H1 (cell line): ENCODE measurements at regions not wholly inside any gene's neighbourhood (a gene's known extent, or its start where the extent isn't known, plus 50 kb on each side); places are given as distances from the start of the nearest gene placed in this dataset.

ENCODE experiments used
- CTCF ChIA-PET: fragments of 300-600 bp; sonication (Branson Sonifier 250); formaldehyde crosslinking; loops from one replicate; lab custom pipeline; 2021; ENCODE audit not compliant: partially characterized antibody; lab: Charles Lee
- POLR2A ChIA-PET: fragments of 300-600 bp; sonication (Branson Sonifier 250); formaldehyde crosslinking; loops from one replicate; lab custom pipeline; 2021; ENCODE audit warnings: inconsistent platforms; ENCODE audit not compliant: partially characterized antibody; lab: Charles Lee
- DNase-seq, 2 experiments: peaks; one replicate each; pipeline versions ENCODE4 v3.0.0 to v3.0.0-alpha.2; 2010 to 2022; ENCODE audit warnings: low spot score in 2 of 2, low read depth in 1 of 2, mixed read lengths in 1 of 2
- FAIRE-seq: peaks from 2 replicates; lab custom pipeline; 2011; peaks lifted over from hg19 to GRCh38; lab: Jason Lieb, UNC
- H2AFZ ChIP-seq: 2 replicates; pipeline ENCODE4 v1.8.1; 2012; ENCODE audit warnings: low read length, inconsistent platforms
- H2AK5ac ChIP-seq: 2 replicates; pipeline ENCODE4 v1.6.1; 2013; ENCODE audit warnings: low read depth, low read length
- H2BK120ac ChIP-seq: replicated peaks from 2 replicates; pipeline ENCODE3; 2013; ENCODE audit warnings: low read depth, low read length, inconsistent platforms
- H2BK12ac ChIP-seq: 2 replicates; pipeline ENCODE4 v1.6.1; 2013; ENCODE audit warnings: low read depth, low read length
- H2BK15ac ChIP-seq: 2 replicates; pipeline ENCODE4 v1.6.1; 2013; ENCODE audit warnings: low read length
- H2BK20ac ChIP-seq: 2 replicates; pipeline ENCODE4 v1.6.1; 2013; ENCODE audit warnings: low read length
- H2BK5ac ChIP-seq: 2 replicates; pipeline ENCODE4 v1.6.1; 2013; ENCODE audit warnings: low read depth, low read length
- H3K14ac ChIP-seq: 2 replicates; pipeline ENCODE4 v1.6.1; 2013; ENCODE audit warnings: inconsistent platforms; ENCODE audit not compliant: insufficient read length
- H3K18ac ChIP-seq: 2 replicates; pipeline ENCODE4 v1.6.1; 2013; ENCODE audit warnings: low read length; ENCODE audit errors: extremely low read depth
- H3K23ac ChIP-seq: 2 replicates; pipeline ENCODE4 v1.6.1; 2013; ENCODE audit warnings: inconsistent platforms; ENCODE audit not compliant: insufficient read length
- H3K23me2 ChIP-seq: 2 replicates; pipeline ENCODE4 v1.6.1; 2013; ENCODE audit warnings: low read depth, low read length
- H3K27ac ChIP-seq: 2 replicates; pipeline ENCODE4 v1.6.1; 2011; ENCODE audit warnings: low read depth, low read length, inconsistent platforms
- H3K27me3 ChIP-seq, 4 experiments: replicated peaks in 1 of 4; 1 replicate in 1 of 4; 2 replicates in 3 of 4; pipeline versions ENCODE4 v1.6.1 to v1.8.1; 2011 to 2013; ENCODE audit warnings: low read length in 3 of 4, mild to moderate bottlenecking in 3 of 4, inconsistent platforms in 2 of 4, mixed read lengths in 2 of 4, moderate library complexity in 1 of 4; ENCODE audit not compliant: control insufficient read depth in 3 of 4, insufficient read depth in 3 of 4; ENCODE audit errors: extremely low read depth in 1 of 4
- H3K36me3 ChIP-seq, 4 experiments: 2 replicates each; pipeline versions ENCODE4 v1.6.1 to v1.8.1; 2011 to 2013; ENCODE audit warnings: mild to moderate bottlenecking in 4 of 4, low read length in 3 of 4, moderate library complexity in 2 of 4, control low read depth in 1 of 4, inconsistent platforms in 1 of 4; ENCODE audit not compliant: insufficient read depth in 4 of 4, control insufficient read depth in 2 of 4
- H3K4ac ChIP-seq: replicated peaks from 2 replicates; pipeline ENCODE3; 2013; ENCODE audit warnings: low read length, low read depth, mixed read lengths, inconsistent platforms; ENCODE audit not compliant: insufficient read length
- H3K4me1 ChIP-seq, 4 experiments: replicated peaks in 1 of 4; 1 replicate in 1 of 4; 2 replicates in 3 of 4; pipeline versions ENCODE4 v1.6.1 to v1.8.1; 2011 to 2013; ENCODE audit warnings: low read length in 3 of 4, inconsistent platforms in 2 of 4, mixed read lengths in 1 of 4; ENCODE audit not compliant: insufficient read depth in 4 of 4, control insufficient read depth in 3 of 4
- H3K4me2 ChIP-seq, 2 experiments: 2 replicates each; pipeline versions ENCODE4 v1.6.1 to v1.8.1; 2011 to 2013; ENCODE audit warnings: low read depth in 2 of 2, low read length in 2 of 2, control low read depth in 1 of 2, inconsistent platforms in 1 of 2, mild to moderate bottlenecking in 1 of 2; ENCODE audit not compliant: insufficient read depth in 1 of 2
- H3K4me3 ChIP-seq, 4 experiments: fragments of 200-600, 300-600 bp in 1 of 4; sonication (generic), shearing (Covaris generic), sonication (Bioruptor Twin) in 1 of 4; 2 replicates each; pipeline versions ENCODE4 v1.5.1 to v1.8.1; 2011 to 2016; ENCODE audit warnings: low read length in 4 of 4, low read depth in 3 of 4, control low read depth in 2 of 4, inconsistent platforms in 2 of 4, mild to moderate bottlenecking in 2 of 4, mixed read lengths in 1 of 4, moderate library complexity in 1 of 4; ENCODE audit not compliant: insufficient read depth in 2 of 4; ENCODE audit errors: extremely low read depth in 1 of 4
- H3K56ac ChIP-seq: replicated peaks from 2 replicates; pipeline ENCODE3; 2013; ENCODE audit warnings: low read depth, mild to moderate bottlenecking, mixed read lengths, low read length, inconsistent platforms; ENCODE audit not compliant: insufficient read length
- H3K79me1 ChIP-seq: 2 replicates; pipeline ENCODE4 v1.6.1; 2013; ENCODE audit warnings: low read depth, low read length, control low read depth
- H3K79me2 ChIP-seq, 2 experiments: 2 replicates each; pipeline versions ENCODE4 v1.6.1 to v1.8.1; 2012 to 2013; ENCODE audit warnings: low read length in 2 of 2, mild to moderate bottlenecking in 2 of 2, inconsistent platforms in 1 of 2; ENCODE audit not compliant: insufficient read depth in 2 of 2, control insufficient read depth in 1 of 2
- H3K9ac ChIP-seq, 4 experiments: replicated peaks in 1 of 4; 1 replicate in 1 of 4; 2 replicates in 3 of 4; pipeline versions ENCODE4 v1.6.1 to v1.8.1; 2011 to 2013; ENCODE audit warnings: low read depth in 3 of 4, low read length in 3 of 4, control low read depth in 2 of 4, mild to moderate bottlenecking in 2 of 4, moderate library complexity in 2 of 4, inconsistent platforms in 1 of 4; ENCODE audit errors: extremely low read depth in 1 of 4
- H3K9me3 ChIP-seq, 2 experiments: 2 replicates each; pipeline versions ENCODE4 v1.6.1 to v1.8.1; 2012 to 2013; ENCODE audit warnings: mild to moderate bottlenecking in 2 of 2, moderate library complexity in 2 of 2, control low read depth in 1 of 2, inconsistent platforms in 1 of 2, low read depth in 1 of 2, low read length in 1 of 2, mixed read lengths in 1 of 2; ENCODE audit not compliant: insufficient read depth in 2 of 2
- H4K20me1 ChIP-seq, 2 experiments: replicated peaks in 1 of 2; 2 replicates each; pipeline versions ENCODE3 to v1.8.1; 2011 to 2013; ENCODE audit warnings: inconsistent platforms in 2 of 2, low read length in 2 of 2, mild to moderate bottlenecking in 1 of 2; ENCODE audit not compliant: insufficient read depth in 2 of 2, control insufficient read depth in 1 of 2
- H4K5ac ChIP-seq: 2 replicates; pipeline ENCODE4 v1.6.1; 2013; ENCODE audit warnings: low read length, low read depth, mixed read lengths, inconsistent platforms; ENCODE audit not compliant: insufficient read length
- H4K8ac ChIP-seq: 2 replicates; pipeline ENCODE4 v1.8.0; 2013; ENCODE audit warnings: mild to moderate bottlenecking, moderate library complexity, low read length, inconsistent platforms; ENCODE audit not compliant: insufficient read depth; ENCODE audit errors: extremely low read depth
- H4K91ac ChIP-seq: replicated peaks from 2 replicates; pipeline ENCODE3; 2013; ENCODE audit warnings: low read length, mixed read lengths, inconsistent platforms; ENCODE audit not compliant: insufficient read length
- ASH2L ChIP-seq: fragments of 200-600, 300-600 bp; sonication (generic); IDR thresholded peaks from one replicate; pipeline ENCODE4 v1.7.1; 2017; ENCODE audit warnings: low read length
- GABPA ChIP-seq: IDR thresholded peaks from 2 replicates; pipeline ENCODE4 v1.6.1; 2011; ENCODE audit warnings: mild to moderate bottlenecking, low read length, moderate library complexity, borderline replicate concordance; ENCODE audit not compliant: insufficient read depth
- NANOG ChIP-seq: IDR thresholded peaks from 2 replicates; pipeline ENCODE4 v1.6.1; 2011; ENCODE audit warnings: low read length, low read depth, mild to moderate bottlenecking, inconsistent platforms; ENCODE audit not compliant: insufficient read depth, poor library complexity, severe bottlenecking
- RAD21 ChIP-seq, 2 experiments: IDR thresholded peaks in 1 of 2; conservative IDR thresholded peaks in 1 of 2; 2 replicates each; pipeline ENCODE4 v1.6.1; 2011; ENCODE audit warnings: low read depth in 2 of 2, low read length in 2 of 2, improper control_type of control experiment in 1 of 2, inconsistent platforms in 1 of 2, mild to moderate bottlenecking in 1 of 2, moderate library complexity in 1 of 2
- SP1 ChIP-seq: IDR thresholded peaks from 2 replicates; pipeline ENCODE4 v1.6.1; 2011; ENCODE audit warnings: low read depth, low read length
- SP4 ChIP-seq: IDR thresholded peaks from 2 replicates; pipeline ENCODE4 v1.6.1; 2012; ENCODE audit warnings: low read length, inconsistent platforms
- TAF7 ChIP-seq: optimal IDR thresholded peaks from 2 replicates; pipeline ENCODE3; 2011; ENCODE audit warnings: low read depth, mild to moderate bottlenecking, inconsistent platforms, low read length, moderate library complexity, borderline replicate concordance
- TBP ChIP-seq: IDR thresholded peaks from 2 replicates; pipeline ENCODE4 v1.6.1; 2011; ENCODE audit warnings: low read depth, low read length, improper control_type of control experiment
- WGBS, 2 experiments: shearing (Covaris generic) in 1 of 2; methylation state at CpG; one replicate each; pipeline versions ENCODE4 v1.1.6 to v1.1.7; 2013 to 2015; ENCODE audit warnings: low lambda C conversion rate in 2 of 2, mixed read lengths in 2 of 2, inconsistent platforms in 1 of 2, low coverage in 1 of 2, missing lambda C conversion rate in 1 of 2; ENCODE audit not compliant: insufficient replicate concordance in 2 of 2, insufficient coverage in 1 of 2, insufficient read length in 1 of 2; ENCODE audit errors: extremely low coverage in 1 of 2, missing lambda C conversion rate in 1 of 2; 5-methylcytosine and 5-hydroxymethylcytosine counted together

DNA sequence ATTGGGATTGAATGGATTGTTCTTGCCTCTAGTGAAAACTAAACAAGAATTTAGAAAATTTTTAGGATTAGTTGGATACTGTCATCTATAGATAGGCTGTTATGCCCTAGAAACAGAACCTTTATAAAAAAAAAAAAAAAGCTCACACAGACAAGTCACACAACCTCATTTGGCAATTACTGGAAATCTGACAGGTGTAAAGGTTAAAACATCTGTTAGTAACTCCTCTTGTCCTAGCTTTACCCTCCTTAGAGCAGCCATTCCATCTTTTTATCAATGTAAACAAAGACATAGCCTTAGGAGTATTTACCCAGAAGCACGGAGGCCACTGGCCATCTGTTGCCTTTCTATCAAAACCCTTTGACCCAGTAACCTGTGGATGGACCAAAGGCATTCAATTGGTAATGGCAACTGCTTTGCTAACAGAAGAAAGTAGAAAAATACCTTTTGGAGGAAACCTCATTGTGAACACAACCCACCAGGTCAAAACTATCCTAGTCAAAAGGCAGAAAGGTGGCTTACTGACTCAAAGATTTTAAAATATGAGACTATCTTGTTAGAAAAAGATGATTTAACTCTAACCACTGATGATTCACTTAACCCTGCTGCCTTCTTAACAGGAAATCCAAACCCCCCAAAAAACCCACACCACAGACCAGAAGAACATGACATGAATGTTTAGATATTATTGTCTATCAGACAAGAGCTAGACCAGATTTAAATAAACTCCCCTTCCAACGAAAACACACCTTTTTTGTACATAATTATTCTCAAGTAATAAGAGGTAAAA lies 357.2 kb upstream of the HSFY2 start:
- Histone ChIP-seq H2BK5ac (no peak overlapping the region), H3K27me3 (no peaks in the 10 kb centered on the region; a peak in 1 of 7 replicates), H3K9ac (no peak overlapping the region), H2BK12ac (no peak overlapping the region), H3K4me1 (no peaks in the 10 kb centered on the region; a peak in 1 of 7 replicates), H4K91ac (no peak overlapping the region), H2BK120ac (no peak overlapping the region), H4K5ac (no peak overlapping the region), H3K4me2 (no peak overlapping the region), H3K79me1 (no peaks in the 10 kb centered on the region), H3K9me3 (no peaks in the 10 kb centered on the region), H3K56ac (no peak overlapping the region), H4K20me1 (no peaks in the 10 kb centered on the region), H3K27ac (no peak overlapping the region), H3K23me2 (no peaks in the 10 kb centered on the region), H4K8ac (no peak overlapping the region), H2AK5ac (no peak overlapping the region), H3K36me3 (no peaks in the 10 kb centered on the region), H3K23ac (no peak overlapping the region), H3K4me3 (no peak overlapping the region), H2BK15ac (no peak overlapping the region), H3K4ac (no peak overlapping the region), H3K18ac (no peak overlapping the region), H2BK20ac (no peak overlapping the region), H2AFZ (no peak overlapping the region), H3K79me2 (no peaks in the 10 kb centered on the region), H3K14ac (no peak overlapping the region)
- no peak for DNase-seq
- ChIA-PET CTCF (no interaction called here), POLR2A (no interaction called here)
- peak; percentile 58 for FAIRE-seq
- TF ChIP-seq SP1 = no peak
- no peak for TF ChIP-seq SP4
- no peak for TF ChIP-seq GABPA
- TF ChIP-seq NANOG = no peak
- TF ChIP-seq TAF7 = no peak
- TF ChIP-seq RAD21 (IDR thresholded peaks at IDR 0.05 in 1 of 2, conservative IDR thresholded peaks at IDR 0.05 in 1 of 2; ENCODE audit: low read depth in 2 of 2, low read length in 2 of 2) = no peak
- no peak for TF ChIP-seq ASH2L
- no peak for TF ChIP-seq TBP
- 92% methylated on average over 2 of the region's 2 CpGs; no CpG with 5 or more reads in 1 of the 2 experiments for whole genome bisulfite sequencing, 2 experiments
